MM.1S (cell line): ENCODE measurements at regions not wholly inside any gene's neighbourhood (a gene's known extent, or its start where the extent isn't known, plus 50 kb on each side); places are given as distances from the start of the nearest gene placed in this dataset.

ENCODE experiments used
- DNase-seq: peaks from one replicate; pipeline ENCODE4 v3.0.0-alpha.2; 2015
- H2AFZ ChIP-seq: fragments of 300-600 bp; sonication (generic); 2 replicates; pipeline ENCODE4 v1.6.0; 2016; ENCODE audit warnings: antibody characterized with exemption, low read length
- H3F3A ChIP-seq: fragments of 300-600 bp; sonication (generic); 2 replicates; pipeline ENCODE4 v1.6.1; 2016; ENCODE audit warnings: mild to moderate bottlenecking, antibody characterized with exemption, low read length, moderate library complexity, mixed read lengths; ENCODE audit not compliant: insufficient read depth
- H3K27ac ChIP-seq: fragments of 300-600 bp; sonication (generic); 2 replicates; pipeline ENCODE4 v1.5.1; 2016; ENCODE audit warnings: mild to moderate bottlenecking, low read length
- H3K27me3 ChIP-seq: fragments of 300-600 bp; sonication (generic); replicated peaks from 2 replicates; pipeline ENCODE4 v1.6.0; 2016; ENCODE audit warnings: low read length; ENCODE audit not compliant: insufficient read depth
- H3K36me3 ChIP-seq: fragments of 300-600 bp; sonication (generic); replicated peaks from 2 replicates; pipeline ENCODE4 v1.6.1; 2016; ENCODE audit warnings: mild to moderate bottlenecking, low read length, mixed read lengths; ENCODE audit not compliant: insufficient read depth
- H3K4me1 ChIP-seq: fragments of 300-600 bp; sonication (generic); 2 replicates; pipeline ENCODE4 v1.6.1; 2016; ENCODE audit warnings: low read length, mixed read lengths
- H3K4me2 ChIP-seq: fragments of 300-600 bp; sonication (generic); 2 replicates; pipeline ENCODE4 v1.6.0; 2016; ENCODE audit warnings: low read depth, low read length
- H3K4me3 ChIP-seq: fragments of 300-600 bp; sonication (generic); 2 replicates; pipeline ENCODE4 v1.5.1; 2016; ENCODE audit warnings: low read length, mixed read lengths
- H3K79me2 ChIP-seq: fragments of 300-600 bp; sonication (generic); 2 replicates; pipeline ENCODE4 v1.6.1; 2016; ENCODE audit warnings: mixed run types, low read length, mixed read lengths
- H3K9ac ChIP-seq: fragments of 300-600 bp; sonication (generic); 2 replicates; pipeline ENCODE4 v1.6.1; 2016; ENCODE audit warnings: low read length, mixed read lengths
- H3K9me2 ChIP-seq: fragments of 300-600 bp; sonication (generic); replicated peaks from 2 replicates; pipeline ENCODE4 v1.6.1; 2016; ENCODE audit warnings: mild to moderate bottlenecking, low read length, mixed read lengths; ENCODE audit not compliant: insufficient read depth
- H3K9me3 ChIP-seq: fragments of 300-600 bp; sonication (generic); replicated peaks from 2 replicates; pipeline ENCODE4 v1.6.1; 2016; ENCODE audit warnings: mild to moderate bottlenecking, low read length, mixed read lengths; ENCODE audit not compliant: insufficient read depth
- H4K20me1 ChIP-seq: fragments of 300-600 bp; sonication (generic); 2 replicates; pipeline ENCODE4 v1.6.1; 2016; ENCODE audit warnings: mild to moderate bottlenecking, low read length, moderate library complexity, mixed read lengths; ENCODE audit not compliant: insufficient read depth
- EZH2 ChIP-seq: fragments of 300-600 bp; sonication (generic); optimal IDR thresholded peaks from 2 replicates; pipeline ENCODE3; 2017; ENCODE audit warnings: low read depth, mild to moderate bottlenecking, antibody characterized with exemption, low read length, mixed read lengths
- EZH2phosphoT487 ChIP-seq: fragments of 300-600 bp; sonication (generic); IDR thresholded peaks from 2 replicates; pipeline ENCODE4 v1.6.1; 2018; ENCODE audit warnings: antibody characterized with exemption, low read length
- TF ChIP-seq, protein P1 (sequence below): fragments of 300-600 bp; sonication (generic); IDR thresholded peaks from 2 replicates; pipeline ENCODE4 v1.5.1; 2016; ENCODE audit warnings: antibody characterized with exemption, low read length, mixed read lengths

DNA sequence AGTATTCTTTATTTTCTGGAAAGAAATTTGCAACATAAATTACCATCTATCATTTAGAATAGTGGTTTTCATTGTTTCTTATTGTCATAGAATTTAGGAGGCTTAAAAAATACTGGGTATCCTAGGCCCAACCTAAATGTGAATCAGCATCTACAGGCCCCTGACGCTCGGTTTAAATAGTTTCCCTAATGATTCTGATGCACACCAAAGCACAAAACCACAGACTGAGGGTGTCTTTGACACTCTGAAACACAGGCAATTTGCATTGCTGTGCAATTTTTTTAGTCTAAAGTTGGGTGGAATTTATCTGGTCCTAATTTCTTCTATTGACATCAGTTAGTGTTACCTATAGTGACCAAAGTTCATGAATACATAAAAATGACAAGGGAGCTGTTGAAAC lies 87.6 kb upstream of the SSTR1 start:
- TF ChIP-seq EZH2phosphoT487: no peak
- no peak for TF ChIP-seq EZH2
- TF ChIP-seq, protein P1, sequence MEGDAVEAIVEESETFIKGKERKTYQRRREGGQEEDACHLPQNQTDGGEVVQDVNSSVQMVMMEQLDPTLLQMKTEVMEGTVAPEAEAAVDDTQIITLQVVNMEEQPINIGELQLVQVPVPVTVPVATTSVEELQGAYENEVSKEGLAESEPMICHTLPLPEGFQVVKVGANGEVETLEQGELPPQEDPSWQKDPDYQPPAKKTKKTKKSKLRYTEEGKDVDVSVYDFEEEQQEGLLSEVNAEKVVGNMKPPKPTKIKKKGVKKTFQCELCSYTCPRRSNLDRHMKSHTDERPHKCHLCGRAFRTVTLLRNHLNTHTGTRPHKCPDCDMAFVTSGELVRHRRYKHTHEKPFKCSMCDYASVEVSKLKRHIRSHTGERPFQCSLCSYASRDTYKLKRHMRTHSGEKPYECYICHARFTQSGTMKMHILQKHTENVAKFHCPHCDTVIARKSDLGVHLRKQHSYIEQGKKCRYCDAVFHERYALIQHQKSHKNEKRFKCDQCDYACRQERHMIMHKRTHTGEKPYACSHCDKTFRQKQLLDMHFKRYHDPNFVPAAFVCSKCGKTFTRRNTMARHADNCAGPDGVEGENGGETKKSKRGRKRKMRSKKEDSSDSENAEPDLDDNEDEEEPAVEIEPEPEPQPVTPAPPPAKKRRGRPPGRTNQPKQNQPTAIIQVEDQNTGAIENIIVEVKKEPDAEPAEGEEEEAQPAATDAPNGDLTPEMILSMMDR: no peak
- H3K27ac ChIP-seq: no peak overlapping the region

DNA sequence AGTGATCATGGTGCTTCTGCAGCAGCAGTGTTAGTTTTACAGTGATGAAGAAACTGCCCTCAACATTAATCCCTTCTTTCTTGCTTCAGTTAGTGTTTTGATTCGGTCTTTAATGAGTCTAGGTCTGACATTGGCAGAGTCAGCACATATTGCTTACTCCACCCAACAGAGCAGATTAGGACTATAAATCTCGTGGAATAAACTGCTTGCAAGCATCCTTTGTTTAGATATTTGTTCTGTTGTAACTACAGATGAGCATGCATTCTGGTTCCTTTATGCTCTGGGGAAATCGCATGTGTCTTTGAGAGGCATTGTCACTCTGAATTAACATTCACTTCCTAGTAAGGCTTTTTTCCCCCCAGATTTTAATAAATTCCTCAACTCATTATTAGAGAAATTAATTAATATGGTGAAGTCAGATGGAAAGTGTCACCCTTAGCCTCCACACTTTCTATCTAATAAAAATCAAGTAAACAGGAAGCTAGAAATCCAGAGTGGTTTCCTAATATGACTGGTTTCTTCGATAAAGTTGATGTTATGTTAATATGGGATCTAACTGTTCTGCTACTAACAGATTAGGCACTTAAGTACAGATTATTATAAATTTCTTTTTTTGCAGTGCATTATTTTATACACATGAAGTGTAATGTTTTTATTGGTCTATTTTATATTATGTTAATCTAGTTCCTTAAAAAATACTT lies 86.2 kb upstream of the SSTR1 start:
- no peaks in the 10 kb centered on the region for H3K9me2 ChIP-seq

More for the DNA sequence above, 87.6 kb upstream of the SSTR1 start:
- Histone ChIP-seq H3K9me3 (no peaks in the 10 kb centered on the region), H3K4me1 (no peaks in the 10 kb centered on the region), H3K36me3 (no peaks in the 10 kb centered on the region), H3F3A (no peaks in the 10 kb centered on the region), H3K9ac (no peak overlapping the region), H3K9me2 (no peaks in the 10 kb centered on the region), H3K4me2 (no peak overlapping the region), H3K4me3 (no peak overlapping the region), H4K20me1 (no peaks in the 10 kb centered on the region), H2AFZ (no peak overlapping the region), H3K79me2 (no peaks in the 10 kb centered on the region), H3K27me3 (no peaks in the 10 kb centered on the region)
- no peak for DNase-seq

DNA sequence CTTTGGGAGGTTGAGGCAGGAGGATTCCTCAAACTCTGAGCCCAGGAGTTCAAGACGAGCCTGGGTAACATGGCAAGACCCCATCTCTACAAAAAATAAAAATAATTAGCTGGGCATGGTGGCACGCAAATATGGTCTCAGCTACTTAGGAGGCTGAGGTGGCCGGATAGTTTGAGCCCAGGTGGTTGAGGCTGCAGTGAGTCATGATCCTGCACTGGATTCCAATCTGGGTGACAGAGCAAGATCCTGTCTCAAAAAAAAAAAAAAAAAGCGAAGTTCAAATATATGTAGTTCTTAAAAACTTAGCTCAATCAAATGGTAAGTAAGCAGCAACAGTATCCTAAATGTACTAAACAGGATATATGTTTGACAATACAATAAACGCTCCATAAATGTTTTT lies 85.5 kb upstream of the SSTR1 start:
- Histone ChIP-seq H3F3A (no peaks in the 10 kb centered on the region), H3K36me3 (no peaks in the 10 kb centered on the region), H3K4me1 (no peaks in the 10 kb centered on the region), H3K79me2 (no peaks in the 10 kb centered on the region), H4K20me1 (no peaks in the 10 kb centered on the region), H3K9me3 (no peaks in the 10 kb centered on the region), H3K4me2 (no peak overlapping the region), H3K27ac (no peak overlapping the region), H3K9ac (no peak overlapping the region), H3K27me3 (no peaks in the 10 kb centered on the region), H2AFZ (no peak overlapping the region), H3K9me2 (no peaks in the 10 kb centered on the region), H3K4me3 (no peak overlapping the region)
- TF ChIP-seq EZH2phosphoT487 (no peak), EZH2 (no peak)
- TF ChIP-seq, protein P1: no peak
- no peak for DNase-seq

More for the DNA sequence above, 86.2 kb upstream of the SSTR1 start:
- no peak for DNase-seq
- H3K9me3 ChIP-seq: no peaks in the 10 kb centered on the region
- no peaks in the 10 kb centered on the region for H4K20me1 ChIP-seq
- no peak overlapping the region for H2AFZ ChIP-seq
- TF ChIP-seq, protein P1: no peak
- TF ChIP-seq EZH2phosphoT487: no peak
- no peak for TF ChIP-seq EZH2
- no peak overlapping the region for H3K27ac ChIP-seq
- no peaks in the 10 kb centered on the region for H3K4me1 ChIP-seq
- H3K4me2 ChIP-seq: no peak overlapping the region
- no peak overlapping the region for H3K9ac ChIP-seq
- no peak overlapping the region for H3K4me3 ChIP-seq
- H3F3A ChIP-seq: no peaks in the 10 kb centered on the region
- no peaks in the 10 kb centered on the region for H3K36me3 ChIP-seq
- no peaks in the 10 kb centered on the region for H3K27me3 ChIP-seq
- H3K79me2 ChIP-seq: no peaks in the 10 kb centered on the region
